ENCODE measurements at regions not wholly inside any gene's neighbourhood (a gene's known extent, or its start where the extent isn't known, plus 50 kb on each side); places are given as distances from the start of the nearest gene placed in this dataset.

GRCh38 chr9:29126783-29127182 lies 1553.5 kb upstream of the C9orf72 start:
- ChIA-PET CTCF (no interaction called here), POLR2A (no interaction called here)
- H3K27me3 ChIP-seq (ENCODE audit: control insufficient read depth in 2 of 2, insufficient read depth in 2 of 2, low read length in 2 of 2) = no peaks in the 10 kb centered on the region
- H4K20me1 ChIP-seq (replicated peaks; ENCODE audit: control insufficient read depth, extremely low read depth, insufficient read depth, low read length) = no peaks in the 10 kb centered on the region
- TF ChIP-seq EZH2 (IDR thresholded peaks at IDR 0.05; ENCODE audit: borderline replicate concordance, low read depth, low read length, severe bottlenecking) (no peak), MYC (IDR thresholded peaks at IDR 0.05; ENCODE audit: low read depth, low read length) (no peak), JUN (IDR thresholded peaks at IDR 0.05; ENCODE audit: borderline replicate concordance, insufficient read depth, insufficient read length, low read depth) (no peak), POLR2A (IDR thresholded peaks at IDR 0.05; ENCODE audit: low read depth, low read length) (no peak), CTCF (IDR thresholded peaks at IDR 0.05; ENCODE audit: extremely low read depth in 1 of 2, insufficient read depth in 1 of 2, low read depth in 1 of 2, low read length in 2 of 2) (no peak)
- no peak for FAIRE-seq
- no peak for DNase-seq (ENCODE audit: low read depth, low spot score)
- H3K9ac ChIP-seq (replicated peaks; ENCODE audit: extremely low read depth, insufficient read depth, low read length) = no peak overlapping the region
- H3K4me1 ChIP-seq (ENCODE audit: control insufficient read depth, extremely low read depth, insufficient read depth, low read length) = no peaks in the 10 kb centered on the region
- no peak overlapping the region for H3K27ac ChIP-seq (ENCODE audit: insufficient read depth, low read depth, low read length)
- no peaks in the 10 kb centered on the region for H3K36me3 ChIP-seq (ENCODE audit: control insufficient read depth in 2 of 2, extremely low read depth in 1 of 2, insufficient read depth in 2 of 2, low read length in 2 of 2)
- no peak overlapping the region for H3K4me2 ChIP-seq (ENCODE audit: insufficient read depth, low read length)
- H3K9me3 ChIP-seq (replicated peaks; ENCODE audit: control insufficient read depth, insufficient read depth, low read length) = no peaks in the 10 kb centered on the region
- H3K9me1 ChIP-seq (replicated peaks; ENCODE audit: control insufficient read depth, extremely low read depth, insufficient read depth, low read length) = no peaks in the 10 kb centered on the region
- H3K79me2 ChIP-seq (ENCODE audit: control insufficient read depth, insufficient read depth, low read length) = no peaks in the 10 kb centered on the region
- no TSS peak for BruUV-seq (replicated peaks)
- dilution Hi-C loops (cut with MboI; ENCODE audit: extremely low pct_ligation_motif_present, low sequenced_read_pairs) = no loop called here
- intact Hi-C loops (cut with micrococcal nuclease) = no loop called here
- no peak overlapping the region for H3K4me3 ChIP-seq (replicated peaks in 1 of 3; ENCODE audit: insufficient read depth in 1 of 3, low read depth in 1 of 3, low read length in 3 of 3)
- H2AFZ ChIP-seq (ENCODE audit: low read depth, low read length) = no peak overlapping the region

- FAIRE-seq (no peak), DNase-seq (ENCODE audit: low read depth, low spot score) (no peak)
- ChIA-PET CTCF (no interaction called here), POLR2A (no interaction called here)
- Histone ChIP-seq H4K20me1 (replicated peaks; ENCODE audit: control insufficient read depth, extremely low read depth, insufficient read depth, low read length) (no peaks in the 10 kb centered on the region), H3K4me2 (ENCODE audit: insufficient read depth, low read length) (no peak overlapping the region), H3K4me1 (ENCODE audit: control insufficient read depth, extremely low read depth, insufficient read depth, low read length) (no peaks in the 10 kb centered on the region), H3K4me3 (replicated peaks in 1 of 3; ENCODE audit: insufficient read depth in 1 of 3, low read depth in 1 of 3, low read length in 3 of 3) (no peak overlapping the region), H3K27me3 (ENCODE audit: control insufficient read depth in 2 of 2, insufficient read depth in 2 of 2, low read length in 2 of 2) (no peaks in the 10 kb centered on the region), H3K9me1 (replicated peaks; ENCODE audit: control insufficient read depth, extremely low read depth, insufficient read depth, low read length) (no peaks in the 10 kb centered on the region), H3K9me3 (replicated peaks; ENCODE audit: control insufficient read depth, insufficient read depth, low read length) (no peaks in the 10 kb centered on the region), H3K9ac (replicated peaks; ENCODE audit: extremely low read depth, insufficient read depth, low read length) (no peak overlapping the region), H3K36me3 (ENCODE audit: control insufficient read depth in 2 of 2, extremely low read depth in 1 of 2, insufficient read depth in 2 of 2, low read length in 2 of 2) (no peaks in the 10 kb centered on the region), H3K79me2 (ENCODE audit: control insufficient read depth, insufficient read depth, low read length) (no peaks in the 10 kb centered on the region), H2AFZ (ENCODE audit: low read depth, low read length) (no peak overlapping the region), H3K27ac (ENCODE audit: insufficient read depth, low read depth, low read length) (no peak overlapping the region)
- BruUV-seq (replicated peaks) = no TSS peak
- intact Hi-C loops (cut with micrococcal nuclease) = no loop called here
- dilution Hi-C loops (cut with MboI; ENCODE audit: extremely low pct_ligation_motif_present, low sequenced_read_pairs) = no loop called here
- TF ChIP-seq JUN (IDR thresholded peaks at IDR 0.05; ENCODE audit: borderline replicate concordance, insufficient read depth, insufficient read length, low read depth) = no peak
- TF ChIP-seq POLR2A (IDR thresholded peaks at IDR 0.05; ENCODE audit: low read depth, low read length) = no peak
- no peak for TF ChIP-seq GATA2 (IDR thresholded peaks at IDR 0.05; ENCODE audit: insufficient read depth, insufficient read length, low read depth, low read length)
- TF ChIP-seq CTCF (IDR thresholded peaks at IDR 0.05; ENCODE audit: extremely low read depth in 1 of 2, insufficient read depth in 1 of 2, low read depth in 1 of 2, low read length in 2 of 2) = no peak
- no peak for TF ChIP-seq FOS (IDR thresholded peaks at IDR 0.05; ENCODE audit: borderline replicate concordance, insufficient read depth, low read length)
- TF ChIP-seq MAX (IDR thresholded peaks at IDR 0.05; ENCODE audit: insufficient read depth, insufficient read length) = no peak
- TF ChIP-seq POLR2AphosphoS5 (IDR thresholded peaks at IDR 0.05; ENCODE audit: insufficient read depth, low read depth, low read length) = no peak
- TF ChIP-seq EZH2 (IDR thresholded peaks at IDR 0.05; ENCODE audit: borderline replicate concordance, low read depth, low read length, severe bottlenecking) = no peak
- no peak for TF ChIP-seq MYC (IDR thresholded peaks at IDR 0.05; ENCODE audit: low read depth, low read length)
Observed at GRCh38 chr9:29129763-29130162, 1556.5 kb upstream of the C9orf72 start.
